Endodermal cell (in vitro differentiated cells): ENCODE measurements at regions not wholly inside any gene's neighbourhood (a gene's known extent, or its start where the extent isn't known, plus 50 kb on each side); places are given as distances from the start of the nearest gene placed in this dataset.

ENCODE experiments used
- DNase-seq: peaks from one replicate; pipeline ENCODE4 v3.0.0-alpha.2; 2017
- H3K27ac ChIP-seq: 2 replicates; pipeline ENCODE4 v1.5.1; 2013; ENCODE audit warnings: mild to moderate bottlenecking, low read depth, low read length, moderate library complexity
- H3K27me3 ChIP-seq: 2 replicates; pipeline ENCODE4 v1.6.1; 2013; ENCODE audit warnings: mild to moderate bottlenecking, low read length, moderate library complexity; ENCODE audit not compliant: insufficient read depth, control insufficient read depth, poor library complexity, severe bottlenecking
- H3K36me3 ChIP-seq: 2 replicates; pipeline ENCODE4 v1.7.0; 2013; ENCODE audit warnings: mild to moderate bottlenecking, low read length, moderate library complexity; ENCODE audit not compliant: control insufficient read depth, insufficient read depth
- H3K4me1 ChIP-seq: one replicate; pipeline ENCODE4 v1.7.0; 2013; ENCODE audit warnings: low read length; ENCODE audit not compliant: control insufficient read depth, insufficient read depth
- H3K4me3 ChIP-seq: 2 replicates; pipeline ENCODE4 v1.5.1; 2013; ENCODE audit warnings: mild to moderate bottlenecking, low read length, moderate library complexity
- H3K9ac ChIP-seq: 2 replicates; pipeline ENCODE4 v1.6.1; 2013; ENCODE audit warnings: mild to moderate bottlenecking, low read length, moderate library complexity; ENCODE audit not compliant: poor library complexity, severe bottlenecking; ENCODE audit errors: extremely low read depth
- H3K9me3 ChIP-seq: 2 replicates; pipeline ENCODE4 v1.6.1; 2013; ENCODE audit warnings: mild to moderate bottlenecking, low read length, moderate library complexity; ENCODE audit not compliant: control insufficient read depth
- H3K27ac Mint-ChIP-seq: 2 replicates; pipeline ENCODE4 v1.8.0; 2020; ENCODE audit warnings: mixed read lengths
- H3K27me3 Mint-ChIP-seq: 2 replicates; pipeline ENCODE4 v1.8.0; 2021; ENCODE audit warnings: mild to moderate bottlenecking, mixed read lengths; ENCODE audit not compliant: insufficient read depth
- H3K36me3 Mint-ChIP-seq: 2 replicates; pipeline ENCODE4 v1.8.0; 2020; ENCODE audit warnings: low read depth, mixed read lengths
- H3K4me1 Mint-ChIP-seq: 2 replicates; pipeline ENCODE4 v1.8.0; 2020; ENCODE audit warnings: mixed read lengths
- H3K4me3 Mint-ChIP-seq: 2 replicates; pipeline ENCODE4 v1.8.0; 2020; ENCODE audit warnings: mild to moderate bottlenecking, moderate library complexity, mixed read lengths
- H3K9me3 Mint-ChIP-seq: 2 replicates; pipeline ENCODE4 v1.8.0; 2020; ENCODE audit warnings: mild to moderate bottlenecking, mixed read lengths
- WGBS, 2 experiments: methylation state at CpG; one replicate each; pipeline versions ENCODE4 v1.1.5 to v1.1.7; 2013; ENCODE audit warnings: missing lambda C conversion rate in 2 of 2, mixed read lengths in 1 of 2; ENCODE audit not compliant: insufficient coverage in 1 of 2, insufficient read length in 1 of 2; 5-methylcytosine and 5-hydroxymethylcytosine counted together
- TF ChIP-seq, protein P1 (sequence below): fragments of 200-600 bp; sonication (generic); conservative IDR thresholded peaks from 2 replicates; pipeline ENCODE4 v1.5.0; 2021; ENCODE audit warnings: antibody characterized with exemption, mild to moderate bottlenecking

DNA sequence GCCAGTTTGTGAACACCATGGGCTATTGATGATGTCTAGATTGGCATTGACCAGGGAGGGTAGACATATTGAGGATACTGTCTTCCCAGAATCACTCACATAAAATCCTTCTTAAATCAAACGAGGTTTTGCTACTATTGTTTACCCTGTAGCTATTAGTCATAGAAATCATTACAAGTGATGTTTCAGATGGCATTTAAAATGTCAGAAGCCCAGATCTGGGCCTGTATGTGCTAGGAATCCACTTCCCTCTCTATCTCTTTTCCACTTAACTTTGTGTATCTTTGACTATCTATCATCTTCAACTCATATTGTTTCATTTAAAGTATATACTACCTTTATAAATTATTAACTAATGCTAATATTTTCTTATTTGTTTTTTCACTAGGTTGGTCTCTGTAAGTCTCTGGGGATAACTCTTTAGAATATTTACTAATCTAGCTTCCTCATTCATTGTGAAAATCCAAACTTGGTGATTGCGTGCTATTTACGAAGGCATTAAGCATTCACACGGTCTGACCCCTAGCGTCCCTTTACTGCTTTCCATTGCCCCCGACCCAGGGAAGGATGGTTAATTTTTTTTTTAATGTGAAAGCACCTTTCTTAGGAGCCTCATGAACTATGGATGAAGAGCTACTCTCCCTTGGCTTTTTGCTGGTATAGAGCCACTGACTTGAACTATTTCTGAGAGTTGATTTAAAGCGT lies 281.8 kb downstream of the GPATCH2 start:
- Mint-ChIP-seq H3K27ac (no peak overlapping the region), H3K9me3 (no peaks in the 10 kb centered on the region), H3K4me1 (peaks cover 5% of the 10 kb centered on the region), H3K4me3 (no peak overlapping the region), H3K27me3 (peaks cover 30% of the 10 kb centered on the region), H3K36me3 (no peaks in the 10 kb centered on the region)
- H3K27ac ChIP-seq: no peak overlapping the region
- WGBS, 2 experiments: 92 to 100% methylated on average over 3 to 7 of the region's 7 CpGs
- TF ChIP-seq, protein P1, sequence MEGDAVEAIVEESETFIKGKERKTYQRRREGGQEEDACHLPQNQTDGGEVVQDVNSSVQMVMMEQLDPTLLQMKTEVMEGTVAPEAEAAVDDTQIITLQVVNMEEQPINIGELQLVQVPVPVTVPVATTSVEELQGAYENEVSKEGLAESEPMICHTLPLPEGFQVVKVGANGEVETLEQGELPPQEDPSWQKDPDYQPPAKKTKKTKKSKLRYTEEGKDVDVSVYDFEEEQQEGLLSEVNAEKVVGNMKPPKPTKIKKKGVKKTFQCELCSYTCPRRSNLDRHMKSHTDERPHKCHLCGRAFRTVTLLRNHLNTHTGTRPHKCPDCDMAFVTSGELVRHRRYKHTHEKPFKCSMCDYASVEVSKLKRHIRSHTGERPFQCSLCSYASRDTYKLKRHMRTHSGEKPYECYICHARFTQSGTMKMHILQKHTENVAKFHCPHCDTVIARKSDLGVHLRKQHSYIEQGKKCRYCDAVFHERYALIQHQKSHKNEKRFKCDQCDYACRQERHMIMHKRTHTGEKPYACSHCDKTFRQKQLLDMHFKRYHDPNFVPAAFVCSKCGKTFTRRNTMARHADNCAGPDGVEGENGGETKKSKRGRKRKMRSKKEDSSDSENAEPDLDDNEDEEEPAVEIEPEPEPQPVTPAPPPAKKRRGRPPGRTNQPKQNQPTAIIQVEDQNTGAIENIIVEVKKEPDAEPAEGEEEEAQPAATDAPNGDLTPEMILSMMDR: peak; percentile 53
- DNase-seq: no peak
- no peaks in the 10 kb centered on the region for H3K9me3 ChIP-seq
- H3K36me3 ChIP-seq: no peaks in the 10 kb centered on the region
- H3K9ac ChIP-seq: no peak overlapping the region
- H3K27me3 ChIP-seq: peaks cover 23% of the 10 kb centered on the region
- no peaks in the 10 kb centered on the region for H3K4me1 ChIP-seq
- no peak overlapping the region for H3K4me3 ChIP-seq

DNA sequence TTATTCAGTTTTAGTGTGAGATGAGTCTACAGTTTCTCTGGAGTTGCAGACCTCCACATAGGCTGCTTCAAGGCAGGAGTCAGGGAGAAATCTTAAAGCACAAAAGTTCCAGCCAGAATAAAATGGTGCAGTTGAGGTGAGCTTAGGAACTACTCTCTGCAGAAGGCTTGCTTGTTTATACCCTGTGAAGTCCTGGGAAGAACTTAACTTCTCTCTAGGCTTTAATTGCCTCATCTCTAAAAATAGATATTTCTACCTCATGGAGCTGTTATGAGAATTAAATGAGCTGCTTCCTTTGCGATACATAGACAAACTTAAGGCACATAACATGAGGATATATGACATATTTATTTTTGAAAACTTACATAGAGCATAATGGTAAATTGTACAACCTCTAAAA lies 286.2 kb downstream of the GPATCH2 start:
- no peak overlapping the region for H3K27ac ChIP-seq
- Mint-ChIP-seq H3K36me3 (no peaks in the 10 kb centered on the region), H3K27me3 (peaks cover 5% of the 10 kb centered on the region), H3K27ac (no peak overlapping the region), H3K4me3 (no peak overlapping the region), H3K4me1 (peaks cover 17% of the 10 kb centered on the region), H3K9me3 (no peaks in the 10 kb centered on the region)
- H3K4me1 ChIP-seq: no peaks in the 10 kb centered on the region
- no peak for DNase-seq
- no CpG with 5 or more reads among the region's 1 CpG for WGBS, 2 experiments
- H3K9ac ChIP-seq: no peak overlapping the region
- H3K9me3 ChIP-seq: no peaks in the 10 kb centered on the region
- no peaks in the 10 kb centered on the region for H3K36me3 ChIP-seq
- TF ChIP-seq, protein P1: no peak
- peaks cover 28% of the 10 kb centered on the region for H3K27me3 ChIP-seq
- no peak overlapping the region for H3K4me3 ChIP-seq

DNA sequence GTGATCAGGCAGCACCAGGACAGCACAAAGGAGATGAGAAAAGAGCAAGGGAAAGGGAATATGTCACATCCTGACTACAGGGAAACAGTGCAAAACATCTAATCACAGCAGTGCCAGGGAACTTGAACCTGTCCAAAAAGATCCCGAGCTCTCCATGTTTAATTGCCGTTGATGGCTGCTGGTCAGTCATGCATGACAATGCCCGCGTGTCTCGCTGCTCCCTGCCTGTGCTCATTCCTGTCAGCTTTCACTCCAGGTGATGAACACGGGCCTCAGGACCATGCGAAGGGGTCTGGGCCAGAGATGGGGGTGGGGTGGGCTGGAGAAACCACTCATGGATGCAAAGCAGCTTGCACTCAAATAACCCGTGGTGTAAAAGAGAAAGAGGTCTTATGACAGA lies 287.0 kb downstream of the GPATCH2 start:
- H3K27ac Mint-ChIP-seq: no peak overlapping the region
- DNase-seq: peak; percentile 55
- no peak overlapping the region for H3K4me3 ChIP-seq

More for the DNA sequence above, 287.0 kb downstream of the GPATCH2 start:
- H3K4me1 ChIP-seq: no peaks in the 10 kb centered on the region
- H3K9me3 ChIP-seq: no peaks in the 10 kb centered on the region
- TF ChIP-seq, protein P1: no peak
- no peak overlapping the region for H3K9ac ChIP-seq
- H3K27me3 Mint-ChIP-seq: peaks cover 5% of the 10 kb centered on the region
- no peaks in the 10 kb centered on the region for H3K36me3 ChIP-seq
- no peak overlapping the region for H3K4me3 Mint-ChIP-seq
- H3K27me3 ChIP-seq: peaks cover 36% of the 10 kb centered on the region
- H3K36me3 Mint-ChIP-seq: no peaks in the 10 kb centered on the region
- no peaks in the 10 kb centered on the region for H3K9me3 Mint-ChIP-seq
- whole genome bisulfite sequencing, 2 experiments: 78 to 86% methylated on average over 1 to 8 of the region's 8 CpGs
- no peak overlapping the region for H3K27ac ChIP-seq
- H3K4me1 Mint-ChIP-seq: peaks cover 12% of the 10 kb centered on the region
